Thyroid gland (tissue), 4 donors: ENCODE measurements at regions not wholly inside any gene's neighbourhood (a gene's known extent, or its start where the extent isn't known, plus 50 kb on each side); places are given as distances from the start of the nearest gene placed in this dataset.

Experiments used
- CTCF ChIP-seq, 6 experiments: fragments of 200-600 bp in 3 of 6; fragments of 450-650 bp in 3 of 6; sonication (generic) in 3 of 6; IDR thresholded peaks; one replicate each; pipeline ENCODE4 v1.5.1; 2016 to 2019; ENCODE audit warnings: antibody characterized with exemption in 6 of 6, mild to moderate bottlenecking in 2 of 6, inconsistent platforms in 1 of 6, moderate library complexity in 1 of 6
- POLR2A ChIP-seq, 2 donors: fragments of 450-650 bp; IDR thresholded peaks; one replicate each; pipeline ENCODE4 v1.6.1; 2017; ENCODE audit warnings: antibody characterized with exemption in 2 of 2, mild to moderate bottlenecking in 2 of 2, moderate library complexity in 1 of 2

GRCh38 chr6:21872749-21873148 lies 279.2 kb downstream of the SOX4 start:
- TF ChIP-seq CTCF (IDR thresholded peaks at IDR 0.05) = no peak
- no peak for TF ChIP-seq POLR2A (IDR thresholded peaks at IDR 0.05)
